ENCODE measurements at regions not wholly inside any gene's neighbourhood (a gene's known extent, or its start where the extent isn't known, plus 50 kb on each side); places are given as distances from the start of the nearest gene placed in this dataset.

DNA sequence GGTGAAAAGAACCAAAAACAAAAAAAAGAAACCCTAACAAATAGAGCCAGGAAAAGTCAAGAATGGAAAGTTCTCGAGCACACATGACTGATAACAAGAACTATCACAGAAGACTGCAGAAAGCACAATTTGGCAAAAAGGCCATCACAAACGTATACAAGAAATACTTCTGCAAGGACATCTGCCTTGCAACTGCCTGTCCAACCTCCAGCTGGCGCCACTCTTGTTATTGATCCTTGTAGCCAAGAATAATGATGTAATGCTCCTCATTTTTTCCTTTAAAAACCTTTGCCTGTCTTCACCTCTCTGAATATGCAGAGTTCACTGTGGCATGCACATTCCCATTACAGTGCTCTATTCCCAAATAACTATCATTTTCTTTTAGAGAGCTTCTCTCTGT is 87.9 kb upstream of the BMP5 start:
- H3K27me3 ChIP-seq, result peaks cover 0 to 3% (median 0%) of the 10 kb centered on the region in 4 donors
- H3K36me3 ChIP-seq, result no peaks in the 10 kb centered on the region
- H3K9me3 ChIP-seq, result no peaks in the 10 kb centered on the region
- TF ChIP-seq, protein P1, sequence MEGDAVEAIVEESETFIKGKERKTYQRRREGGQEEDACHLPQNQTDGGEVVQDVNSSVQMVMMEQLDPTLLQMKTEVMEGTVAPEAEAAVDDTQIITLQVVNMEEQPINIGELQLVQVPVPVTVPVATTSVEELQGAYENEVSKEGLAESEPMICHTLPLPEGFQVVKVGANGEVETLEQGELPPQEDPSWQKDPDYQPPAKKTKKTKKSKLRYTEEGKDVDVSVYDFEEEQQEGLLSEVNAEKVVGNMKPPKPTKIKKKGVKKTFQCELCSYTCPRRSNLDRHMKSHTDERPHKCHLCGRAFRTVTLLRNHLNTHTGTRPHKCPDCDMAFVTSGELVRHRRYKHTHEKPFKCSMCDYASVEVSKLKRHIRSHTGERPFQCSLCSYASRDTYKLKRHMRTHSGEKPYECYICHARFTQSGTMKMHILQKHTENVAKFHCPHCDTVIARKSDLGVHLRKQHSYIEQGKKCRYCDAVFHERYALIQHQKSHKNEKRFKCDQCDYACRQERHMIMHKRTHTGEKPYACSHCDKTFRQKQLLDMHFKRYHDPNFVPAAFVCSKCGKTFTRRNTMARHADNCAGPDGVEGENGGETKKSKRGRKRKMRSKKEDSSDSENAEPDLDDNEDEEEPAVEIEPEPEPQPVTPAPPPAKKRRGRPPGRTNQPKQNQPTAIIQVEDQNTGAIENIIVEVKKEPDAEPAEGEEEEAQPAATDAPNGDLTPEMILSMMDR (IDR thresholded peaks at IDR 0.05), result no peak
- no peaks in the 10 kb centered on the region for H3K4me1 ChIP-seq
- WGBS, 2 donors, result 26 to 33% methylated on average over 3 of the region's 3 CpGs
- H3K4me3 ChIP-seq, result no peak overlapping the region
- DNase-seq, result no peak
- intact Hi-C loops (cut with DNase I), result no loop called here
- no peak for ATAC-seq
- FAIRE-seq, result no peak
- H3K27ac ChIP-seq, result no peak overlapping the region

DNA sequence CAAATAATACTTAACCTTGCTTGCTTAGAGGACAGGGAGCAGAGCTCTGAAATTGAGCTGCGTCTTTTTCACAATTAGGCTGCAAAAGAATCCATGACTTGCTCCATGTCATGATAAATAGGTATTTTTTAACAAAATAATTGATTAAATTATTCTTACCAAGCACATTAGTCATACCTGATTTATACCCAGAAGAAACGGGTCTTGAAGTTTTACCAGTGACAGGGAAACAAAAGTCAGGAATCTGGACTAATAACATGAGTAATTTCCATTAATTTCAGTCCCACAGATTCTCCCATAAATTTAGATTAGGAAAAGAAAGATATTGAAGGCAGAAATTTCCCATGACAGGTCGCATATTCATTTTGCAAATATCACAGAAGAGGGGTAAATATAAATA is 85.0 kb upstream of the BMP5 start:
- WGBS, 2 donors, result 57 to 59% methylated on average over 3 of the region's 3 CpGs

DNA sequence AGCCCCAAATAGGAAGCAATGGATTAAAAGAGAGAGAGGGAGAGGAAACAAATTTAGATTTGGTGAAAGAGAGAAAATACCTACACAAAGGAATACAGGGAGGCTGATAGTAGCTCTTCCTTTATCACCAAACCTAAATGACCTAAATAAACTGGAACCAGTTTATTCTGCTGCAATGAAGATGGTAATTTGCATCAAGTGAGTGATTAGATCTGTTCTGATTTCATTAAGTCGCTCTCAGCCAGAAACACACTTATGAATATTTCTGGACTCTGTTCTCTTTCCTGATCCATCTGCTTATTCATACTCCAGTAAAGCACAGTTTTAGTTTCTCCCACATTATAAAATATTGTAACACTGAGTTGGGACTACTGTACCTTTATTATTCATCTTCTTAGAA is 83.4 kb upstream of the BMP5 start:
- Histone ChIP-seq H3K9me3 (no peaks in the 10 kb centered on the region), H3K36me3 (no peaks in the 10 kb centered on the region), H3K27ac (no peak overlapping the region), H3K4me1 (peaks cover 0 to under 1% (median 0%) of the 10 kb centered on the region in 3 donors), H3K27me3 (peaks cover 0 to 4% (median 2%) of the 10 kb centered on the region in 4 donors), H3K4me3 (no peak overlapping the region)
- no peak for DNase-seq
- TF ChIP-seq, protein P1 (IDR thresholded peaks at IDR 0.05), result no peak
- FAIRE-seq, result no peak
- intact Hi-C loops (cut with DNase I), result loop anchor here in 1 of 3 donors (10.0 kb wide), 2 partner anchors 514 to 674 kb away; no protein-coding TSS in a partner anchor
- ATAC-seq, result no peak
- WGBS, 2 donors, result 78 to 81% methylated on average over 1 of the region's 1 CpG

More for the DNA sequence above, 85.0 kb upstream of the BMP5 start:
- ATAC-seq (no peak), FAIRE-seq (no peak), DNase-seq (no peak)
- H3K4me3 ChIP-seq, result no peak overlapping the region
- H3K9me3 ChIP-seq, result no peaks in the 10 kb centered on the region
- peaks cover 0 to 3% (median 0%) of the 10 kb centered on the region in 4 donors for H3K27me3 ChIP-seq
- H3K27ac ChIP-seq, result no peak overlapping the region
- H3K36me3 ChIP-seq, result no peaks in the 10 kb centered on the region
- no peaks in the 10 kb centered on the region for H3K4me1 ChIP-seq
- TF ChIP-seq, protein P1 (IDR thresholded peaks at IDR 0.05), result no peak
- intact Hi-C loops (cut with DNase I), result no loop called here

GRCh38 chr6:55957961-55958422 is 82.6 kb upstream of the BMP5 start:
- 66 to 72% methylated on average over 2 of the region's 2 CpGs for WGBS, 2 donors
- no peak for FAIRE-seq
- TF ChIP-seq, protein P1 (IDR thresholded peaks at IDR 0.05), result no peak
- Histone ChIP-seq H3K9me3 (no peaks in the 10 kb centered on the region), H3K27ac (no peak overlapping the region), H3K4me1 (peaks cover 0 to 5% (median 0%) of the 10 kb centered on the region in 3 donors), H3K4me3 (no peak overlapping the region), H3K36me3 (no peaks in the 10 kb centered on the region), H3K27me3 (peaks cover 0 to 4% (median 2%) of the 10 kb centered on the region in 4 donors)
- intact Hi-C loops (cut with DNase I), result loop anchor here in 1 of 3 donors (10.0 kb wide), 2 partner anchors 513 to 673 kb away; no protein-coding TSS in a partner anchor
- DNase-seq, result no peak
- no peak for ATAC-seq

GRCh38 chr6:55955684-55956083 is 80.3 kb upstream of the BMP5 start:
- TF ChIP-seq, protein P1 (IDR thresholded peaks at IDR 0.05), result no peak
- intact Hi-C loops (cut with DNase I), result loop anchor here in 1 of 3 donors (10.0 kb wide), 2 partner anchors 511 to 671 kb away; no protein-coding TSS in a partner anchor
- Histone ChIP-seq H3K36me3 (no peaks in the 10 kb centered on the region), H3K27me3 (peaks cover 0 to 4% (median 0%) of the 10 kb centered on the region in 4 donors), H3K4me3 (no peak overlapping the region), H3K9me3 (no peaks in the 10 kb centered on the region), H3K4me1 (peaks cover 0 to 5% (median 0%) of the 10 kb centered on the region in 3 donors), H3K27ac (no peak overlapping the region)
- WGBS, 2 donors, result 43 to 48% methylated on average over 1 of the region's 1 CpG
- ATAC-seq, result no peak
- FAIRE-seq, result no peak
- no peak for DNase-seq

Data from pancreas (tissue), 10 donors.